ENCODE measurements at regions not wholly inside any gene's neighbourhood (a gene's known extent, or its start where the extent isn't known, plus 50 kb on each side); places are given as distances from the start of the nearest gene placed in this dataset.

DNA sequence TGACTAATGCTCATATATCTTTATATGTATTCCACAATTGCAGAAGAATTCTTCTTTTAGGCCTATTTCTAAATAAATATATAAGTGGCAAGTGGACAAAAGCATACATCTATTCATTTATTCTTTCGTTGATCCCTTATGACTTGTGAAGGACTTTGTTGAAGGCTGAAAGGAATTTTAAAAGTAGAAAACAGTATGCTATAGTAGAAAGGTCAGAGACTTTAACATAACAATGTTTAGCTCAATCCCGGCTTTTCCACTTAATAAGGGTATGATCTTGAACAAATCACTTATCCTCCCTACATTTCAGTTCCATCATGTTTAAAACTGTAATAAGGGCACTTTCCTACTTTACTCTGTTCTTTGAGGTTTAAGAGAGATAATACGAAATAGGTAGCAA is 672.9 kb downstream of the MECOM start:
- H3K4me3 ChIP-seq = no peak overlapping the region
- H2AFZ ChIP-seq = no peak overlapping the region

More for the DNA sequence above, 672.9 kb downstream of the MECOM start:
- H3K79me2 ChIP-seq (replicated peaks; ENCODE audit: insufficient read depth) = no peaks in the 10 kb centered on the region
- no peak for TF ChIP-seq EZH2 (IDR thresholded peaks at IDR 0.05; ENCODE audit: low read depth, unreplicated experiment)
- TF ChIP-seq POLR2AphosphoS5 (IDR thresholded peaks at IDR 0.05; ENCODE audit: low read depth) = no peak
- TF ChIP-seq STAT1 (IDR thresholded peaks at IDR 0.05; ENCODE audit: unreplicated experiment) = no peak
- TF ChIP-seq, protein P1, sequence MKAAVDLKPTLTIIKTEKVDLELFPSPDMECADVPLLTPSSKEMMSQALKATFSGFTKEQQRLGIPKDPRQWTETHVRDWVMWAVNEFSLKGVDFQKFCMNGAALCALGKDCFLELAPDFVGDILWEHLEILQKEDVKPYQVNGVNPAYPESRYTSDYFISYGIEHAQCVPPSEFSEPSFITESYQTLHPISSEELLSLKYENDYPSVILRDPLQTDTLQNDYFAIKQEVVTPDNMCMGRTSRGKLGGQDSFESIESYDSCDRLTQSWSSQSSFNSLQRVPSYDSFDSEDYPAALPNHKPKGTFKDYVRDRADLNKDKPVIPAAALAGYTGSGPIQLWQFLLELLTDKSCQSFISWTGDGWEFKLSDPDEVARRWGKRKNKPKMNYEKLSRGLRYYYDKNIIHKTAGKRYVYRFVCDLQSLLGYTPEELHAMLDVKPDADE (IDR thresholded peaks at IDR 0.05) = no peak
- TF ChIP-seq NANOG (IDR thresholded peaks at IDR 0.05; ENCODE audit: borderline replicate concordance) = no peak
- no peak for TF ChIP-seq CREB1 (CRISPR knock-in tag; IDR thresholded peaks at IDR 0.05; ENCODE audit: low read depth)
- TF ChIP-seq EZH2phosphoT487 (IDR thresholded peaks at IDR 0.05; ENCODE audit: unreplicated experiment) = no peak
- TF ChIP-seq, protein P2, sequence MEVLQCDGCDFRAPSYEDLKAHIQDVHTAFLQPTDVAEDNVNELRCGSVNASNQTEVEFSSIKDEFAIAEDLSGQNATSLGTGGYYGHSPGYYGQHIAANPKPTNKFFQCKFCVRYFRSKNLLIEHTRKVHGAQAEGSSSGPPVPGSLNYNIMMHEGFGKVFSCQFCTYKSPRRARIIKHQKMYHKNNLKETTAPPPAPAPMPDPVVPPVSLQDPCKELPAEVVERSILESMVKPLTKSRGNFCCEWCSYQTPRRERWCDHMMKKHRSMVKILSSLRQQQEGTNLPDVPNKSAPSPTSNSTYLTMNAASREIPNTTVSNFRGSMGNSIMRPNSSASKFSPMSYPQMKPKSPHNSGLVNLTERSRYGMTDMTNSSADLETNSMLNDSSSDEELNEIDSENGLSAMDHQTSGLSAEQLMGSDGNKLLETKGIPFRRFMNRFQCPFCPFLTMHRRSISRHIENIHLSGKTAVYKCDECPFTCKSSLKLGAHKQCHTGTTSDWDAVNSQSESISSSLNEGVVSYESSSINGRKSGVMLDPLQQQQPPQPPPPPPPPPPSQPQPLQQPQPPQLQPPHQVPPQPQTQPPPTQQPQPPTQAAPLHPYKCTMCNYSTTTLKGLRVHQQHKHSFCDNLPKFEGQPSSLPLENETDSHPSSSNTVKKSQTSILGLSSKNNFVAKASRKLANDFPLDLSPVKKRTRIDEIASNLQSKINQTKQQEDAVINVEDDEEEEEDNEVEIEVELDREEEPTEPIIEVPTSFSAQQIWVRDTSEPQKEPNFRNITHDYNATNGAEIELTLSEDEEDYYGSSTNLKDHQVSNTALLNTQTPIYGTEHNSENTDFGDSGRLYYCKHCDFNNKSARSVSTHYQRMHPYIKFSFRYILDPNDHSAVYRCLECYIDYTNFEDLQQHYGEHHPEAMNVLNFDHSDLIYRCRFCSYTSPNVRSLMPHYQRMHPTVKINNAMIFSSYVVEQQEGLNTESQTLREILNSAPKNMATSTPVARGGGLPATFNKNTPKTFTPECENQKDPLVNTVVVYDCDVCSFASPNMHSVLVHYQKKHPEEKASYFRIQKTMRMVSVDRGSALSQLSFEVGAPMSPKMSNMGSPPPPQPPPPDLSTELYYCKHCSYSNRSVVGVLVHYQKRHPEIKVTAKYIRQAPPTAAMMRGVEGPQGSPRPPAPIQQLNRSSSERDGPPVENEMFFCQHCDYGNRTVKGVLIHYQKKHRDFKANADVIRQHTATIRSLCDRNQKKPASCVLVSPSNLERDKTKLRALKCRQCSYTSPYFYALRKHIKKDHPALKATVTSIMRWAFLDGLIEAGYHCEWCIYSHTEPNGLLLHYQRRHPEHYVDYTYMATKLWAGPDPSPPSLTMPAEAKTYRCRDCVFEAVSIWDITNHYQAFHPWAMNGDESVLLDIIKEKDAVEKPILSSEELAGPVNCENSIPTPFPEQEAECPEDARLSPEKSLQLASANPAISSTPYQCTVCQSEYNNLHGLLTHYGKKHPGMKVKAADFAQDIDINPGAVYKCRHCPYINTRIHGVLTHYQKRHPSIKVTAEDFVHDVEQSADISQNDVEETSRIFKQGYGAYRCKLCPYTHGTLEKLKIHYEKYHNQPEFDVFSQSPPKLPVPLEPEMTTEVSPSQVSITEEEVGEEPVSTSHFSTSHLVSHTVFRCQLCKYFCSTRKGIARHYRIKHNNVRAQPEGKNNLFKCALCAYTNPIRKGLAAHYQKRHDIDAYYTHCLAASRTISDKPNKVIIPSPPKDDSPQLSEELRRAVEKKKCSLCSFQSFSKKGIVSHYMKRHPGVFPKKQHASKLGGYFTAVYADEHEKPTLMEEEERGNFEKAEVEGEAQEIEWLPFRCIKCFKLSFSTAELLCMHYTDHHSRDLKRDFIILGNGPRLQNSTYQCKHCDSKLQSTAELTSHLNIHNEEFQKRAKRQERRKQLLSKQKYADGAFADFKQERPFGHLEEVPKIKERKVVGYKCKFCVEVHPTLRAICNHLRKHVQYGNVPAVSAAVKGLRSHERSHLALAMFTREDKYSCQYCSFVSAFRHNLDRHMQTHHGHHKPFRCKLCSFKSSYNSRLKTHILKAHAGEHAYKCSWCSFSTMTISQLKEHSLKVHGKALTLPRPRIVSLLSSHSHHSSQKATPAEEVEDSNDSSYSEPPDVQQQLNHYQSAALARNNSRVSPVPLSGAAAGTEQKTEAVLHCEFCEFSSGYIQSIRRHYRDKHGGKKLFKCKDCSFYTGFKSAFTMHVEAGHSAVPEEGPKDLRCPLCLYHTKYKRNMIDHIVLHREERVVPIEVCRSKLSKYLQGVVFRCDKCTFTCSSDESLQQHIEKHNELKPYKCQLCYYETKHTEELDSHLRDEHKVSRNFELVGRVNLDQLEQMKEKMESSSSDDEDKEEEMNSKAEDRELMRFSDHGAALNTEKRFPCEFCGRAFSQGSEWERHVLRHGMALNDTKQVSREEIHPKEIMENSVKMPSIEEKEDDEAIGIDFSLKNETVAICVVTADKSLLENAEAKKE (CRISPR knock-in tag; IDR thresholded peaks at IDR 0.05) = no peak
- TF ChIP-seq, protein P3, sequence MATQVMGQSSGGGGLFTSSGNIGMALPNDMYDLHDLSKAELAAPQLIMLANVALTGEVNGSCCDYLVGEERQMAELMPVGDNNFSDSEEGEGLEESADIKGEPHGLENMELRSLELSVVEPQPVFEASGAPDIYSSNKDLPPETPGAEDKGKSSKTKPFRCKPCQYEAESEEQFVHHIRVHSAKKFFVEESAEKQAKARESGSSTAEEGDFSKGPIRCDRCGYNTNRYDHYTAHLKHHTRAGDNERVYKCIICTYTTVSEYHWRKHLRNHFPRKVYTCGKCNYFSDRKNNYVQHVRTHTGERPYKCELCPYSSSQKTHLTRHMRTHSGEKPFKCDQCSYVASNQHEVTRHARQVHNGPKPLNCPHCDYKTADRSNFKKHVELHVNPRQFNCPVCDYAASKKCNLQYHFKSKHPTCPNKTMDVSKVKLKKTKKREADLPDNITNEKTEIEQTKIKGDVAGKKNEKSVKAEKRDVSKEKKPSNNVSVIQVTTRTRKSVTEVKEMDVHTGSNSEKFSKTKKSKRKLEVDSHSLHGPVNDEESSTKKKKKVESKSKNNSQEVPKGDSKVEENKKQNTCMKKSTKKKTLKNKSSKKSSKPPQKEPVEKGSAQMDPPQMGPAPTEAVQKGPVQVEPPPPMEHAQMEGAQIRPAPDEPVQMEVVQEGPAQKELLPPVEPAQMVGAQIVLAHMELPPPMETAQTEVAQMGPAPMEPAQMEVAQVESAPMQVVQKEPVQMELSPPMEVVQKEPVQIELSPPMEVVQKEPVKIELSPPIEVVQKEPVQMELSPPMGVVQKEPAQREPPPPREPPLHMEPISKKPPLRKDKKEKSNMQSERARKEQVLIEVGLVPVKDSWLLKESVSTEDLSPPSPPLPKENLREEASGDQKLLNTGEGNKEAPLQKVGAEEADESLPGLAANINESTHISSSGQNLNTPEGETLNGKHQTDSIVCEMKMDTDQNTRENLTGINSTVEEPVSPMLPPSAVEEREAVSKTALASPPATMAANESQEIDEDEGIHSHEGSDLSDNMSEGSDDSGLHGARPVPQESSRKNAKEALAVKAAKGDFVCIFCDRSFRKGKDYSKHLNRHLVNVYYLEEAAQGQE (IDR thresholded peaks at IDR 0.05; ENCODE audit: unreplicated experiment) = no peak
- no peak for TF ChIP-seq ZNF114 (CRISPR knock-in tag; IDR thresholded peaks at IDR 0.05)
- TF ChIP-seq, protein P4, sequence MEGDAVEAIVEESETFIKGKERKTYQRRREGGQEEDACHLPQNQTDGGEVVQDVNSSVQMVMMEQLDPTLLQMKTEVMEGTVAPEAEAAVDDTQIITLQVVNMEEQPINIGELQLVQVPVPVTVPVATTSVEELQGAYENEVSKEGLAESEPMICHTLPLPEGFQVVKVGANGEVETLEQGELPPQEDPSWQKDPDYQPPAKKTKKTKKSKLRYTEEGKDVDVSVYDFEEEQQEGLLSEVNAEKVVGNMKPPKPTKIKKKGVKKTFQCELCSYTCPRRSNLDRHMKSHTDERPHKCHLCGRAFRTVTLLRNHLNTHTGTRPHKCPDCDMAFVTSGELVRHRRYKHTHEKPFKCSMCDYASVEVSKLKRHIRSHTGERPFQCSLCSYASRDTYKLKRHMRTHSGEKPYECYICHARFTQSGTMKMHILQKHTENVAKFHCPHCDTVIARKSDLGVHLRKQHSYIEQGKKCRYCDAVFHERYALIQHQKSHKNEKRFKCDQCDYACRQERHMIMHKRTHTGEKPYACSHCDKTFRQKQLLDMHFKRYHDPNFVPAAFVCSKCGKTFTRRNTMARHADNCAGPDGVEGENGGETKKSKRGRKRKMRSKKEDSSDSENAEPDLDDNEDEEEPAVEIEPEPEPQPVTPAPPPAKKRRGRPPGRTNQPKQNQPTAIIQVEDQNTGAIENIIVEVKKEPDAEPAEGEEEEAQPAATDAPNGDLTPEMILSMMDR (conservative IDR thresholded peaks at IDR 0.05; ENCODE audit: low read depth in 2 of 2) = no peak
- TF ChIP-seq ZNF331 (CRISPR knock-in tag; IDR thresholded peaks at IDR 0.05; ENCODE audit: low read depth) = no peak
- no peak for TF ChIP-seq JUNB (IDR thresholded peaks at IDR 0.05; ENCODE audit: unreplicated experiment)
- H3K9me3 Mint-ChIP-seq = no peaks in the 10 kb centered on the region
- no peak overlapping the region for H3K27ac ChIP-seq (ENCODE audit: low read depth)
- DNase-seq (ENCODE audit: low spot score) = no peak
- H3K27ac Mint-ChIP-seq = no peak overlapping the region
- H3K9me2 ChIP-seq (ENCODE audit: insufficient read depth) = no peaks in the 10 kb centered on the region
- H3K4me2 ChIP-seq = no peak overlapping the region; the same call in 1 of the 2 replicates
- ATAC-seq = no peak
- no peaks in the 10 kb centered on the region for H3F3A ChIP-seq (replicated peaks; ENCODE audit: low read depth)
- H3K4me1 Mint-ChIP-seq = peaks cover 9% of the 10 kb centered on the region; the same call in 2 of the 3 replicates
- H3K27me3 ChIP-seq (ENCODE audit: insufficient read depth) = no peaks in the 10 kb centered on the region
- no peaks in the 10 kb centered on the region for H4K20me1 ChIP-seq (replicated peaks; ENCODE audit: insufficient read depth)
- no peaks in the 10 kb centered on the region for H3K4me1 ChIP-seq (ENCODE audit: insufficient read depth)
- no peaks in the 10 kb centered on the region for H3K27me3 Mint-ChIP-seq (ENCODE audit: insufficient read depth, low read depth, poor library complexity)
- no peaks in the 10 kb centered on the region for H3K36me3 Mint-ChIP-seq (ENCODE audit: low read depth)
- no peak overlapping the region for H3K4me3 Mint-ChIP-seq
- no peaks in the 10 kb centered on the region for H3K36me3 ChIP-seq (ENCODE audit: insufficient read depth)

Measured in GM23338 (cell line).